Spleen (tissue), 11 donors: ENCODE measurements at regions not wholly inside any gene's neighbourhood (a gene's known extent, or its start where the extent isn't known, plus 50 kb on each side); places are given as distances from the start of the nearest gene placed in this dataset.

Experiments used
- DNase-seq: peaks from one replicate; pipeline ENCODE4 v3.0.0-alpha.2; 2020
- H3K27ac ChIP-seq, 8 donors: fragments of 200-600 bp; sonication (generic) in 7 of 8; 1 replicate in 4 of 8; 2 replicates in 4 of 8; pipeline versions ENCODE4 v1.5.0 to v1.8.0; 2016 to 2021; ENCODE audit warnings: inconsistent platforms in 4 of 8, mild to moderate bottlenecking in 4 of 8, moderate library complexity in 1 of 8
- H3K27me3 ChIP-seq, 7 donors: fragments of 200-600 bp; sonication (generic) in 6 of 7; replicated peaks in 1 of 7; 1 replicate in 4 of 7; 2 replicates in 3 of 7; pipeline versions ENCODE4 v1.5.0 to v1.8.0; 2016 to 2021; ENCODE audit warnings: inconsistent platforms in 3 of 7, mild to moderate bottlenecking in 1 of 7
- H3K36me3 ChIP-seq, 6 donors: fragments of 200-600 bp; sonication (generic) in 5 of 6; 1 replicate in 4 of 6; 2 replicates in 2 of 6; pipeline versions ENCODE4 v1.5.0 to v1.8.0; 2016 to 2021; ENCODE audit warnings: inconsistent platforms in 2 of 6
- H3K4me1 ChIP-seq, 6 donors: fragments of 200-600 bp; sonication (generic) in 5 of 6; 1 replicate in 3 of 6; 2 replicates in 3 of 6; pipeline versions ENCODE4 v1.5.0 to v1.8.0; 2016 to 2021; ENCODE audit warnings: inconsistent platforms in 3 of 6
- H3K4me3 ChIP-seq, 8 donors: fragments of 200-600 bp; sonication (generic) in 7 of 8; 1 replicate in 4 of 8; 2 replicates in 4 of 8; pipeline versions ENCODE4 v1.5.0 to v1.8.0; 2016 to 2021; ENCODE audit warnings: inconsistent platforms in 4 of 8, mild to moderate bottlenecking in 4 of 8, moderate library complexity in 2 of 8
- H3K9me3 ChIP-seq, 8 donors: fragments of 200-600 bp; sonication (generic) in 7 of 8; 1 replicate in 4 of 8; 2 replicates in 4 of 8; pipeline versions ENCODE4 v1.5.0 to v1.8.0; 2016 to 2021; ENCODE audit warnings: inconsistent platforms in 4 of 8
- CTCF ChIP-seq, 11 experiments: fragments of 200-600 bp in 7 of 11; fragments of 450-650 bp in 4 of 11; sonication (generic) in 4 of 11; IDR thresholded peaks in 8 of 11; conservative IDR thresholded peaks in 3 of 11; 1 replicate in 7 of 11; 2 replicates in 4 of 11; pipeline versions ENCODE4 v1.4.0 to v1.8.0; 2016 to 2021; ENCODE audit warnings: antibody characterized with exemption in 11 of 11, inconsistent platforms in 4 of 11, mild to moderate bottlenecking in 1 of 11
- POLR2A ChIP-seq, 3 donors: fragments of 450-650 bp; IDR thresholded peaks; one replicate each; pipeline ENCODE4 v1.5.1; 2017; ENCODE audit warnings: antibody characterized with exemption in 3 of 3, mild to moderate bottlenecking in 1 of 3
- POLR2AphosphoS5 ChIP-seq, 3 donors: sonication (generic); formaldehyde crosslinking; IDR thresholded peaks; one replicate each; pipeline ENCODE4 v1.5.1; 2017; ENCODE audit warnings: antibody characterized with exemption in 3 of 3
- WGBS, 5 donors: extraction: QIAGEN DNeasy Blood & Tissue Kit in 3 of 5; methylation state at CpG; one replicate each; pipeline versions ENCODE4 v1.1.5 to v1.1.7; 2013 to 2018; 5-methylcytosine and 5-hydroxymethylcytosine counted together
- intact Hi-C: fragments of 100-400 bp; cut with DNase I; formaldehyde crosslinking; loops from one replicate; pipeline ENCODE4 v1.15.0; 2023; ENCODE audit warnings: low total_unique reads
- donor health status: healthy with polysubstance abuse.
- donor health status: DM: no; HTN: no; CAD: no; lungs with moderate emphysema.
- donor health status: DM: no; HTN: no; CAD: no.
- donor health status: Bipolar disorder and iron deficiency.
- donor health status: healthy.
- donor health status: DM: no; HTN: no; CAD: no.
- donor health status: DM: yes; HTN: yes; CAD: no.

GRCh38 chr11:120032766-120033390, 105.0 kb downstream of the TRIM29 start:
- Histone ChIP-seq H3K36me3 (no peaks in the 10 kb centered on the region), H3K27me3 (peaks cover 0 to 22% (median 0%) of the 10 kb centered on the region in 7 donors), H3K9me3 (peaks cover 0 to 17% (median 3%) of the 10 kb centered on the region in 8 donors), H3K4me3 (no peak overlapping the region), H3K4me1 (no peaks in the 10 kb centered on the region), H3K27ac (no peak overlapping the region)
- 31 to 52% (median 47%) methylated on average over 9 to 10 of the region's 10 CpGs for WGBS, 5 donors
- intact Hi-C loops, result no loop called here
- TF ChIP-seq POLR2A (IDR thresholded peaks at IDR 0.05) (no peak), CTCF (IDR thresholded peaks at IDR 0.05 in 8 of 11, conservative IDR thresholded peaks at IDR 0.05 in 3 of 11) (no peak)
- no peak for DNase-seq

- intact Hi-C loops, result no loop called here
- Histone ChIP-seq H3K4me3 (no peak overlapping the region), H3K9me3 (peaks cover 0 to 9% (median 0%) of the 10 kb centered on the region in 8 donors), H3K27ac (no peak overlapping the region), H3K4me1 (no peaks in the 10 kb centered on the region), H3K27me3 (peaks cover 0 to 30% (median 0%) of the 10 kb centered on the region in 7 donors), H3K36me3 (no peaks in the 10 kb centered on the region)
- WGBS, 5 donors, result 53 to 71% (median 59%) methylated on average over 10 to 11 of the region's 11 CpGs
- no peak for DNase-seq
- TF ChIP-seq POLR2AphosphoS5 (IDR thresholded peaks at IDR 0.05), result no peak
Observed at GRCh38 chr11:120031612-120032600, 106.0 kb downstream of the TRIM29 start.

GRCh38 chr11:120031156-120031555, 106.8 kb downstream of the TRIM29 start:
- Histone ChIP-seq H3K9me3 (peaks cover 0 to 8% (median 0%) of the 10 kb centered on the region in 8 donors), H3K4me3 (no peak overlapping the region), H3K27ac (no peak overlapping the region), H3K27me3 (peaks cover 0 to 38% (median 0%) of the 10 kb centered on the region in 7 donors), H3K4me1 (no peaks in the 10 kb centered on the region), H3K36me3 (no peaks in the 10 kb centered on the region)
- intact Hi-C loops, result no loop called here
- 71 to 84% (median 79%) methylated on average over 11 of the region's 11 CpGs for WGBS, 5 donors
- no peak for DNase-seq
- TF ChIP-seq POLR2AphosphoS5 (IDR thresholded peaks at IDR 0.05) (no peak), CTCF (IDR thresholded peaks at IDR 0.05 in 8 of 11, conservative IDR thresholded peaks at IDR 0.05 in 3 of 11) (no peak), POLR2A (IDR thresholded peaks at IDR 0.05) (no peak)

GRCh38 chr11:120030411-120030810, 107.5 kb downstream of the TRIM29 start:
- Histone ChIP-seq H3K4me3 (no peak overlapping the region), H3K4me1 (no peaks in the 10 kb centered on the region), H3K27me3 (peaks cover 0 to 40% (median 0%) of the 10 kb centered on the region in 7 donors), H3K36me3 (no peaks in the 10 kb centered on the region), H3K27ac (no peak overlapping the region), H3K9me3 (peaks cover 0 to under 1% (median 0%) of the 10 kb centered on the region in 8 donors)
- no peak for DNase-seq
- TF ChIP-seq POLR2AphosphoS5 (IDR thresholded peaks at IDR 0.05) (no peak), POLR2A (IDR thresholded peaks at IDR 0.05) (no peak), CTCF (IDR thresholded peaks at IDR 0.05 in 8 of 11, conservative IDR thresholded peaks at IDR 0.05 in 3 of 11) (no peak)
- 57 to 82% (median 77%) methylated on average over 4 of the region's 4 CpGs for WGBS, 5 donors
- intact Hi-C loops, result no loop called here
